HG02943 (cell line): ENCODE measurements at regions not wholly inside any gene's neighbourhood (a gene's known extent, or its start where the extent isn't known, plus 50 kb on each side); places are given as distances from the start of the nearest gene placed in this dataset.

Source experiments
- ATAC-seq: cut with Tn5 transposase; IDR thresholded peaks from one replicate; pipeline ENCODE4 v1.9.1; 2021; ENCODE audit warnings: mild to moderate bottlenecking, low read depth, moderate library complexity; ENCODE audit not compliant: unreplicated experiment

DNA sequence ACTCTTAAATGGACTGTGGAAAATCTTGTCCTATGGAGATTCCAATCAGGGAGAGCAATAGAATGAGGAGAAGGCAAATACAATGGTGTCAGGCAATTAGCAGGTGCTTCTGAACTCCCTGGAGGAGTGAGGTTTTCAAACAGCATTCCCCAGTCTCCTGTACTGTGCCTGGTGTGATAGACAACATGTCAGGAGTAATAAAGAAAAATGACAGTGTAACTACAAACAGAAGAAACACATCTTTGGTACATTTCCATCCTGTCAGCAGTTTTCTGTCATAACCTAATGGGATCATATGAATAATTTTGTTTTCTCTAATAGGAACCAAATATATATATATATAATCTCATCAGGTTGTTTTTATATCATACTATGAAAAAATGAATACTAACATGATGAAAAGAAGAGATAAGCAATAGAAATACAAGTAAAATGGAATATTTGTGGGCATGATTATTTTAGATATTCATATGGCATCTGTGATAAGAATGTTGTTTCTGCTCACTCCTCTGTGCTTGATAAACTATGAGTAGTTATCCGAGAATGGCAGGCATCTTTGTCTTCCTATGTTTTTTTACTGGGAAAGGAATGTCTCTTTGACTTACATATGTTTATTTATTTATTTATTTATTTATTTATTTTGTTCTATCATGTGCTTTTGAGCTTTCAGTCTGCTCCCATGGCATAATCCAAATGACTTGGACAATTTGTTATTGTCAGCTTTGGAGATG, 441.7 kb downstream of the TXNL1 start:
- ATAC-seq: no peak

DNA sequence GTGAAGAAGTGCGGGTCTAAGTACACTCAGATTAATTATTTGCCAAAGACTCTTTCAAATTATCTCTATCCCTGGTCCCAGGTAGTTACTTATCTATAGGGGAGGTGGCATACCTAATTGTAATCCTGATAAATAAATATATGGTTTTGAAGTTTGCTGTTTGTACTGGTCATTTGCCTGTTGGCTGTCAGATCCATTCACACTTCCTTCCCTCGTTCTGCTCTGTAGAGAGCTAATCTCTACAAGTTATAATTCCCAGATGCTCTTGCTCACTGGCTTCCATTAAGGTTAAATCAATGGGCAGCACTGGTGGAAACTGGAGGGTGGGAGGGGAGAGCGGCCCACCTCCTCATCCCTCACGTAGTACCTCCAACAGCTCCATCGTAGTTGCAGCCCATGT, 447.1 kb downstream of the TXNL1 start:
- no peak for ATAC-seq

DNA sequence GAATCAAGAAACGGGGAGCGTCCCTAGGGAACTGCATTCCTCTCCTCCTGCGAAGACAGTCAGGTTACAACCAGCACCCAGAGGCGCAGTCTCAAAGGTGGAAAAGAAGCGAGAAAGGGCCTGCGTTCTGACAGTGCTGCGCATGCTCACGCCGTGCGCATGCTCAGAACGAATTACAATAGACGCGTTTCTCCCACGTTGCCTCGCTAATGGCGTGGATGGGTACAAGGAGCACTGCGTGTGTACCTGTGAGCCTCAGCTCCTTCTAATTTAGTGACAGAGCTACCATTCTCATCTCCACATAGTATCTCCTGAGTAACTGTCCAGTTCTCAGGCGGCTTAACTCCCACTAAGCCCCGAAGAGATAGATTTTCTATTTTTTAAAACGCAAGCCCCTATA, 448.8 kb downstream of the TXNL1 start:
- no peak for ATAC-seq

DNA sequence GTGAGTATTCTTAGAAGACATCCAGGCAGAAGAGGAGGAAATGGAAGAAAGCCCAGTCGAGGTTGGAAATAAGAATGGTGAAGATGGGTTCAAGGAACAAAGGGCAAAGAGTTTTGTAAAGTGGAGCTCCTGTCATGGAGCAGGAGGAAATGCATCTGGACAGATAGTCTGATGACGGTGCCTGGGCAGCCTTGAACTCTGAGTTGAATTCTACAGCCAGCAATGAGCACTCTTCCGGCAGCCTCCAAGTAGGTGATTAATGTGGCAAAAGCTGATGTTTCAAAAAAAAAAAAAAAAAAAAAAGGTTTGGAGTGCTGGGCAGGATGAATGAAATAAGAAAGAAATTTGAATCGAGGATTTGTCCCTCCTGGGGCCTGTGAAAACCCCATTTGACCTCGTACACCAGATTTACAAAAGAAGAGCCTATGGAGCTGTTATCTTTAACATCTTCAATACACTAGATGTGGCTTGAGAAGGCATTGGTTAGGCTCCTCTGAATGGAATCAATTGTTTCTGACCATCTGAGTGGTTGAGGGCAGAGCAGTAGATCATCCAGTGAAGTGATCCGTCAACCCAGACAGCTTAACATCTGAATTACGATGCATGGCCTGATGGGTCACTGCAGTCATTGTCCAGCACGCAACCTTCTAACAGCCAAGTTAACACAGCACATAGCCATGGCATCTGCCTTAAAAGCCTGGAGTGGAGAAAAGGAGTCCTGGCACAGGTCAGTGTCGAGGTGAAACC, 449.7 kb downstream of the TXNL1 start:
- no peak for ATAC-seq

DNA sequence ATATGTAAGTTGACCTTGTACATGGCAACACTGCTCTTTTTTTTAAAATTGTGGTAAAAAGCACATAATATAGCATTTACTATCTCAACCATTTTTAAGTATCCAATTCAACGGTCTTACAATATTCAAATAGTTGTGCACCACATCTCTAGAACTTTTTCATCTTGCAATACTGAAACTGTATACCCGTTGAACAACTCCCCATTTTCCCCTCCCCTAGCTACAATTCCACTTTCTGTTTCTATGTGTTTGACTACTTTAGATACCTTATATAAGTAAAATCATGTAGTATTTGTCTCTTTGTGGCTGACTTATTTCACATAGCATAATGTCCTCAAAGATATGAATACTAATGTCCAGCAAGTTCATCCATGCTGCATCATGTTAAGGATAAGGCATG, 452.1 kb downstream of the TXNL1 start:
- ATAC-seq: no peak

DNA sequence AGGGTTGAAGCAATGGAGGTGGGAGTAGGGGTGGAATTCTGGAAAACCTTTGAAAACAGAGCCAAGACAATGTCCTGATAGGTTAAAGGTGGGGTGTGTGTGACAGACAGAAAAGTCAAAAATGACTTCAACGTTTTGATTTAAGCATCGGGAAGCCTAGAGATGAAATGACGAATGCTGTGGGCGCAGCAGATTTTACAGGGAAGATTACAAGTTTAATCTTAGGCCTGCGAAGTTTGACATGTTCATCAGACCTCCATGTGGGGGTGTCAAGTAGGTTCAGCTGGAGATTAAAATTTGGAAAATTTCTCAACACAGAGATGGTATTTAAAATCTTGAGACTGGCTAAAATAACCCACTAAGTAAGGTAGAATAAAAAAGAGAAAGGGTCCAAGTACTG, 453.3 kb downstream of the TXNL1 start:
- no peak for ATAC-seq

DNA sequence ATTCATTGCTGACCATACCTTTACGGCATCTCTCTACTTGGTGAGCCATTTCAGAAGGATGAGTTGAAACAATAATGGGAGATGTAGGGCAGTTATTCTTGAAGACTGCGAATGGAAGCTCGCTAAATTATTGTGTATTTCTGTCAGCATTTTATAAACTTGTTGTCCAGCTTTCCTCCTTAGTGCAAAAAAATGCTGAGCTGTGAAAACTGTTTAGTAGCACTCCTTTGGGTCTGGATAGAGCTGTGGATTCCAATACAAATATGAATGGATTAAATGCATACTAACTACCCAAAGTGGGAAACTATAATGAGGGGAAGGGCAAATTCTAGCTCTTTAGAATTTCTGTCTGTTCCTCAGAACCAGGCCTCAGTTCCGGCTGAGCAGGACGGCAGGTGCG, 461.6 kb downstream of the TXNL1 start:
- ATAC-seq: no peak

DNA sequence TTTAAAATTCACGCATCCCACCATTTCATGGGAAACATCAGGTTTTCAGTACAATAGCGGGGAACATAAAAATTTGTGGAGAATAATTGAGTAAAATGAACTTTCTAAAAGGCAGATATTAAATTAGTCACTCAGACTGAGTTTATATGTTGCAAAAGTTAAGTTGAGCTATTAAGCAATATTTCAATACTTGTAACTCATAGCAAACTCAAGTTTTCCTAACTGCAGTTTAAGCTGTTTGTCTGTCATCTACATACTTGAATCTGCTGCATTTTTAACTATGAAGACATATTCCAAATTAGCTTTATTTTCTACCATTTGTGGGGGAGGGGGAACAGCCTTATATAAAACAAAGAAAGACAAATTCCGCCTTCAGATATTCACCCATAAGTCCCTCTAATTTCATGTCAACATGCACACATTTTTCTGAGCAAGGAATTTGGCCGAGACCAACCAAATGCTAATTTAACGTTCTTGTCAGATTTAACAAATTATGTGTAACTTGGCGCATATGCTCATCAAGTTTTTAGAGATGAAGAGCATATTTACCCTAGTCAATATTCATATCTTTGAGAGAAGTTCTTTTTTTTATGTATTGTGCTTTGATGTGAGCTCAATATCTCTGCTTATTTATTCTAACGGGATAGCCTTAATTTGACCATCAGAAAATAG, 462.9 kb downstream of the TXNL1 start:
- no peak for ATAC-seq

DNA sequence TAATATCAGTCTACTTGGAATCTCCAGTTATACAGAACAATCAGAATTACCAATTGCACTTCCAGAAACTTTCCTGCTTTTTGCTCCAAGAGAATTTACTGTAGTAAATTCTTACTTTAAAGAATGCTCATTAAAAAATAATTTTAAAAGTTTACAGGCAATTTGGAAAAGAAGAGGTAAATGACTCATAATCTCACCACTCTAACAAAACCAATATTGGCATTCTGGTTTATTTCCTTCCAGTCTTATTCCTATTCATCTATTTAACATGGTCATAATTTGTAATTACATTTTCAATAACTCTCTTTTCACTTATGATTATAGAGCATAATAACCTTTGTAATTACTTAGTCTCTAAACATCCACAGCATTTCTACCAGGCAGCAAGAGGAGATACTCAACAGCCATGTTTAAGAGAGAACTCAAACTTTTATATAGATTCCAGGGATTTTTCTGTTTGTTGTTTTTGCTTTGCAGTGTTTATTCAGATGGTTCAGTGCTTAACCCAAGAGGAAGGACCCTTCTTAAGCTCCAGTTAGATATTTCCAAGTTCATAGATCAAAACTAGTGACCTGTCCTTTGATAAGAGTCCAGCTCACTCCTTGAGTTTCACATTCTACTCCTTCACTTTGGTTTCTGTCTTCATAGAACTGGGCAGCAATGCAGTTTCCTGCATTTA, 464.7 kb downstream of the TXNL1 start:
- no peak for ATAC-seq

DNA sequence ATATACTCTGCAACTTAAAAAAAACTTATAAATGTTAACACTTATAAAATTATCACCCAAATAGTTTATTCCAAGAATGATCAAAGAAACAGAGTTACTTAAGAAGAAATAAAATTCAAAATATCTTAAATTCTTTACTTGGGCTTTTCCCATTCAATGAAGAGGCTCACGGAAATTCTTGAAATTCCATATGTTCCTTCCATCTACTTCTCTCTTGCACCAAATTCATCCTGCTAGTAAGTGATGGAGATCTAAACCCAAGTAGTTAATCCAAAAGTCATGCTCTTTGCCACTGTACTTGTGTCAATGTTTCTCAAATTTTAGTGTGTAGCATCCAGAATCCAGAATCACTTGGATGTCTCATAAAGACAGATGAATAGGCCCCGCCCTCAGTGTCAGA, 465.9 kb downstream of the TXNL1 start:
- ATAC-seq: no peak

DNA sequence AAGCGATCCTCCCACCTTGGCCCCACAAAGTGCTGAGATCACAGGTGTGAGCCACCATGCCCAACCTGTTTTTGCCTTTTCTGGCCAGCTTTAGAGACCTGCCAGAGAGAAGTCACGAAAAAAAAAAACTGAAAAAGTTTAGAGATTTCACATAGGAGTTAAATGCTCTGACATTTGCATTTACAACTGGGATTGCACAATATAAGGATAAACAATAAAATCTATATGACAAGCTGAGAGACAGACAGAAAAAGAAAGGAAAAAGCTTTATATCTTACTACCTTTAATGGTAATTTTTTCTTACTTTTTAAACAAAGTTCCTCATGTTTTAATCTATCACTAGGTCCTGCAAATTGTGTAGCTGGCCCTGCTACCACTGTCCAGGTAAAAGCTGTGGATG, 466.5 kb downstream of the TXNL1 start:
- ATAC-seq: no peak

DNA sequence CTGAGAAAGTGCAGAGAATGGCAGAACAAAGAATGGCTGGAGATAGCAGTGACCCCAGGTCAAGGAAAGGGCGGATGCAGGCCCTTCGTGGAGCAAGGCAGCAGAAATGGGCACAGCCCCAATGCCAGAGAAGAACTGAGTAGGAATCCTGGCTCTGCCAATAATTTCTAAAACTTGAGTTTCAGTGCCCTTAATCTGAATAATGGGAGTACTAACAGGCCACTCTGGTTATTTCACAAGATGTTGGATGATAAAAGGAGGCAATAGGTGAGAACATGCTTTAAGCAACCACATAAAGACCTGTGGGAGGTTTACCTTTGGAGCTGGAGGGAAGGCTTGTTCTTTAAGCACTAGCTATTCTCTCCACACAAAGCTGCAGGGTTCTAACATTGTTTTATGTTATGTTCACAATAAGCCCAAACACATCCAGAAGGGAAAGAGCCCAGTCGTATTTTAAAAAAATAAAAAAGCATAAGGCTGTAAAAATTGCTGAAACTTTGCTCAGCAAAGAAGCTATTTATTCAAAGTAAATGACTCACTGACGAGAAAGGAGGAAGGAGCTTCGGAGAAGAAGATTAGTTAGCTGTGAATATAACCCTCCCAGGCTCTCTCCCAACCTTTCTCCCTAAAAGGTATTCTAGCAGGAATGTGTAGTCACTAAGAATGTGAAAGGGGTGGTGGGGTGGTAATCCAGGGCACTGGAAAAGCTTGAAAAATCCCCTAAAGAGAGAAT, 470.2 kb downstream of the TXNL1 start:
- no peak for ATAC-seq

DNA sequence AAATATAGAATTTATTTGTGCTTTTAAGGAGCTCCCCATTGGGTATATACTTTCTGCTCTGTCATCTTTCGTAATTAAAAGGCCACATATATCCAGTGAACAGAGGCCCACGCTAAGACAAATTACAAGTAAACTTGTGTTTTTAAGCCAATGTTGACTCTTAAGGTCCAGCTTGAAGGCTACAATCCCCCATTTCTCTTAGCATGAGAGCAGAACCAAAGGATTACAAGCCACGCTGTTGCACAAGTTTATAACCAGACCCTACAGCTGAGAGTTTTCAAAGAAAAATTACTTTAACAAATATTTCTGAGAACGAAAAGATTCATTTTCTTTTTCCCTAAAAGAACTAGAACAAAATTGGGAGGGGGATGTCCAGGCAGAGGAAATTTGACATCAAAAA, 471.0 kb downstream of the TXNL1 start:
- ATAC-seq: no peak

DNA sequence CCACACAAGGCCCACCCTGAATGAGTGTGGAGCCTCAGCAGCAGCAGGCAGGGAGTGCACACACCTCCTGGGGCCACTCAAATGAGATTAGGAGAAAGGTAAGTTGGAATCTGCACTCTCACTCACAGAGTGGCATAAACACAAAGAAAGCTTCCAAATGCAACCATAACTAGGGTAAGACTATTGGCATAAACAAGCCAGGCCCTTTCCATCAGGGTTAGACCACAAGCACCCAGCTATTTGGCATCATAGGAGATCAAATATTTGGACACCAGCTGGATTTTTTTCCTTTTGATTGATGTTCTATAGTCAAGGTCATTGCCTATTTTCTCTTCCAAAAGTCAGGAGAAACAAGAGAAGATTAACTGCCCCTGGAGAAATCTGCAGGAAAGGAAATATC, 471.5 kb downstream of the TXNL1 start:
- no peak for ATAC-seq

DNA sequence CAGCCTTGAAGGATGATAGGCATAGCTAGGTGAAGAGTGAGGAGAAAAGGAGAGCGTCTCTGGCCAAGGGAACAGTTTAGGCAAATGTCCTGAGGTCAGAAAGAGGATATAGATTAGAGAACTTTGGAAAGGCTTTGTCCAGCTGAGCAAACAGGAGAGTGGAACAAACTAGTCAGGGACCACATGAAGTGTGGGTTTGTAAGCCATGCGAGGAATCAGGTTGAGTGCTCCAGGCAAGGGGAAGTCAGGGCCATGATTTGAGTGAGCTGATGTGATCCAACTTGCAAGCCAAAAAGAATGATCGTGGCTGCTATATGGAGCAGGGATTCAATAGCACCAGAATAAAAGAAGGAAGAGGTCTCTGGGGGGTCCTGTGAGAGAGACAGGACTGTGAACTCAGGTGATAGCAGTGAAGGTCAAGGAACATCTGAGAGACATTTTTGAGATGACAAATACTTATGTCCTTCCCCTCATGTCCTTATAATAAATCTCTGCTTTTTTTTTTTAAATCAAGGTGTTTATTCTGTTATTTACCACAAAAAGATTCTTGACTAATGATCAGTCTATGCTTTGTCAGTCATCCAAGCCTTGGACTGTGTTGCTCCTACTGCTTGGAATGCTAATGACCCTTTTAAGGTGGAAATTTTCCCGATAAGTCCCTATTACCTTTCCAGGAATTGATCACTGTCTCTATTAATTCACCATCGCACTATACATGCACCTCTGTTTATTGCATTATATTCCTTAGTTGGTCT, 472.6 kb downstream of the TXNL1 start:
- no peak for ATAC-seq

DNA sequence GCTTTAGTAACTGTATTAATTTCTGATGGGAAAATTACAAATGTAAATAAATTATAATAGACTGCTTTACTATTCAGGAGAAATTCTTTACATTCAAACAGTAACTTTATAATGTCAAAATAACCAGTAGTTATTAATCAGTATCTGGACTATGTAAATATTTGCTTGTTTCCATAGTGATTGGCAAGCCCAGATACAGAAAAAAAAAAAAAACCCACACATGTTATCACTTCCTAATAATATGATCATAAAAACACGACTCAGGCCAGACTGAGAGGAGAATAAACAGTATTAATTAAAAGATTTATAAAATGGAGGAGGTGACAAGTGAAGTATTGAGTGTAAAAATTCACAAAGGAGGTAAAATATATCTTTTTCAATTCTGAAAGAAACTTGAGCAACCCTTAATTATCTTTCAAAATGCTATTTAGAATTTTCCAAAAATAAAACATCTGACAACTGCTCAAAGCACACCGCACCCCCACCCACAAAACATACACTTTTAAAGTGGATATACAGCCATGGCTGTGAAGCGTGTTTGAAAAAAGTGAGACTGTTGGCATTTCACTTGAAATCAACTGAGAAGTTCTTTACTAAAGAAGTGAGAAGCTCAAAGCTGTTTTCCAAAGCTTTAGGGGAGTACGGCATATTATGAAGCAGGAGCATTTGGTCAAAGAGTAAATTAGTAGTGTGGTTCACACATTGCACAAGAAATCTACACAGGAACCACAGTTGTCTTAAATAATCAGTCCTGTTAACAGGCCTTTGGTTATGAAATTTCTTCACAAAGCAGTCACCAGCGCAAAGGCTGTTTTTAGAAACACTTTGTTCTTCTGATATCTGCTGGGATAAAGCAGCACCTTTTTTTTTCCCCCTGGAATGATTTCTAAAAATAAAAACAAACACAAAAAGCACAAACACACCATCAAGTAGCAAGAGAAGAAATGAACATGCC, 475.8 kb downstream of the TXNL1 start:
- no peak for ATAC-seq

DNA sequence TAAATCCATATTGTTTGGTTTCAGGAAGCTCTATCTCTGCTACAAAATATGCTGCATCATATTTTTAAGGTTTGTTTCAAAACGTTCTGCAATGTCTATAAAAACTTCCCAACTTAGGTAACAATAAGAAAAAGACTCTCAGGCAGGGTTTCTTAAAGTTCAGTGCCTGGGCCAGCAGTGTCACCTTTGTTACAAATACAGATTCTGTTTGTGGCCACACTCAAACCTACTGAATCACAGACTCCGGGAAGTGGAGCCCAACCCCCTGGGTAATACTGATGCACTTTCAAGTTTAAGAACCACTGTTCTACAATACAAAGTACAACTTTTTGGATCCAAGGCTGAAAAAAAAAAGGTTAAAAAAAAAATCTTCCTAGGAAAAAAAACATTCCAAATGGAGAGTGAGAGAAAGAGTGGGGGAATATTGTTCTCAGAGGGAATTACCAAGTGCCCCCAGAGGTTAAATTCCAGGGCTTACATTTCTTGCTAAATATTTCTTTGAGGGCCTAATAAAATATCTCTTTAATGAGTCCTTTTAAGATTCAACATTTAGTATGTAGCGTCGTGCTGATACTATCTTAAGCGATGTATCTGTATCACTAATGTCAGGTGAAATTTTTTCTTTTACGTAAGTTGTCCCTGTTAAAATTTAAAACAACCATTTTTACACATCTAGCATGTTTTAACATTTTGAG, 476.7 kb downstream of the TXNL1 start:
- no peak for ATAC-seq

DNA sequence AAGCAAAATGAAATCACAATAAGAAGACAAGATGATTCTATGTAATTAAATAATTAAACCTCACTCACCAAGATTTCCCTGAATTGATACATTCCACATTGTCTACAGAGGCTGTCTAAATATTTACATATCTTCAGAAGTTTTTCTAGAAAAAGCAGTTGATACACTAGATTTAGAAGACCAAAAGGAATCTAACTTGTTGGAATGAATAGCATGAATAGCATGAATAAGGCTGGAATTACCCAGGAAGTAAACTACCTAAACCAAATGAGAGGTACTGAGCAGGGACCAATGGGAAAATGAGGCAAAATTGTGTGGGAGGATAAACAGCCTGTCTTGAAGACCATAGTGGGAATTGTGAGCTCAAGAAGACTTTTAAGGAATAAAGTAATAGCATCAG, 479.7 kb downstream of the TXNL1 start:
- no peak for ATAC-seq
